Endodermal cell (in vitro differentiated cells): ENCODE measurements at regions not wholly inside any gene's neighbourhood (a gene's known extent, or its start where the extent isn't known, plus 50 kb on each side); places are given as distances from the start of the nearest gene placed in this dataset.

Experiments
- DNase-seq: peaks from one replicate; pipeline ENCODE4 v3.0.0-alpha.2; 2017
- H3K27ac ChIP-seq: 2 replicates; pipeline ENCODE4 v1.5.1; 2013; ENCODE audit warnings: mild to moderate bottlenecking, low read depth, low read length, moderate library complexity
- H3K27me3 ChIP-seq: 2 replicates; pipeline ENCODE4 v1.6.1; 2013; ENCODE audit warnings: mild to moderate bottlenecking, low read length, moderate library complexity; ENCODE audit not compliant: insufficient read depth, control insufficient read depth, poor library complexity, severe bottlenecking
- H3K36me3 ChIP-seq: 2 replicates; pipeline ENCODE4 v1.7.0; 2013; ENCODE audit warnings: mild to moderate bottlenecking, low read length, moderate library complexity; ENCODE audit not compliant: control insufficient read depth, insufficient read depth
- H3K4me1 ChIP-seq: one replicate; pipeline ENCODE4 v1.7.0; 2013; ENCODE audit warnings: low read length; ENCODE audit not compliant: control insufficient read depth, insufficient read depth
- H3K4me3 ChIP-seq: 2 replicates; pipeline ENCODE4 v1.5.1; 2013; ENCODE audit warnings: mild to moderate bottlenecking, low read length, moderate library complexity
- H3K9ac ChIP-seq: 2 replicates; pipeline ENCODE4 v1.6.1; 2013; ENCODE audit warnings: mild to moderate bottlenecking, low read length, moderate library complexity; ENCODE audit not compliant: poor library complexity, severe bottlenecking; ENCODE audit errors: extremely low read depth
- H3K9me3 ChIP-seq: 2 replicates; pipeline ENCODE4 v1.6.1; 2013; ENCODE audit warnings: mild to moderate bottlenecking, low read length, moderate library complexity; ENCODE audit not compliant: control insufficient read depth
- H3K27ac Mint-ChIP-seq: 2 replicates; pipeline ENCODE4 v1.8.0; 2020; ENCODE audit warnings: mixed read lengths
- H3K27me3 Mint-ChIP-seq: 2 replicates; pipeline ENCODE4 v1.8.0; 2021; ENCODE audit warnings: mild to moderate bottlenecking, mixed read lengths; ENCODE audit not compliant: insufficient read depth
- H3K36me3 Mint-ChIP-seq: 2 replicates; pipeline ENCODE4 v1.8.0; 2020; ENCODE audit warnings: low read depth, mixed read lengths
- H3K4me1 Mint-ChIP-seq: 2 replicates; pipeline ENCODE4 v1.8.0; 2020; ENCODE audit warnings: mixed read lengths
- H3K4me3 Mint-ChIP-seq: 2 replicates; pipeline ENCODE4 v1.8.0; 2020; ENCODE audit warnings: mild to moderate bottlenecking, moderate library complexity, mixed read lengths
- H3K9me3 Mint-ChIP-seq: 2 replicates; pipeline ENCODE4 v1.8.0; 2020; ENCODE audit warnings: mild to moderate bottlenecking, mixed read lengths
- CTCF ChIP-seq: fragments of 200-600 bp; sonication (generic); conservative IDR thresholded peaks from 2 replicates; pipeline ENCODE4 v1.5.0; 2021; ENCODE audit warnings: antibody characterized with exemption, mild to moderate bottlenecking
- WGBS, 2 experiments: methylation state at CpG; one replicate each; pipeline versions ENCODE4 v1.1.5 to v1.1.7; 2013; ENCODE audit warnings: missing lambda C conversion rate in 2 of 2, mixed read lengths in 1 of 2; ENCODE audit not compliant: insufficient coverage in 1 of 2, insufficient read length in 1 of 2; 5-methylcytosine and 5-hydroxymethylcytosine counted together

GRCh38 chr19:13621413-13621812 is 115.1 kb upstream of the CACNA1A start:
- Histone ChIP-seq H3K4me1 (peaks cover 7% of the 10 kb centered on the region), H3K9ac (no peak overlapping the region), H3K27ac (no peak overlapping the region), H3K27me3 (peaks cover 13% of the 10 kb centered on the region), H3K9me3 (no peaks in the 10 kb centered on the region), H3K4me3 (no peak overlapping the region), H3K36me3 (no peaks in the 10 kb centered on the region)
- no peaks in the 10 kb centered on the region for H3K36me3 Mint-ChIP-seq
- H3K4me3 Mint-ChIP-seq = no peak overlapping the region
- H3K9me3 Mint-ChIP-seq = no peaks in the 10 kb centered on the region
- 71 to 81% methylated on average over 6 of the region's 6 CpGs for WGBS, 2 experiments
- peak; percentile 90 for DNase-seq
- H3K27me3 Mint-ChIP-seq = peaks cover 26% of the 10 kb centered on the region
- TF ChIP-seq CTCF = no peak
- peaks cover 27% of the 10 kb centered on the region for H3K4me1 Mint-ChIP-seq
- no peak overlapping the region for H3K27ac Mint-ChIP-seq

- Mint-ChIP-seq H3K9me3 (no peaks in the 10 kb centered on the region), H3K27me3 (peaks cover 22% of the 10 kb centered on the region)
Observed at GRCh38 chr19:13619203-13619632, 112.9 kb upstream of the CACNA1A start.

GRCh38 chr19:13615890-13616289 is 109.6 kb upstream of the CACNA1A start:
- H3K4me1 Mint-ChIP-seq = peaks cover 7% of the 10 kb centered on the region

More at GRCh38 chr19:13619203-13619632, 112.9 kb upstream of the CACNA1A start:
- Histone ChIP-seq H3K36me3 (no peaks in the 10 kb centered on the region), H3K9me3 (no peaks in the 10 kb centered on the region), H3K4me1 (peaks cover 7% of the 10 kb centered on the region), H3K27ac (no peak overlapping the region), H3K9ac (no peak overlapping the region), H3K27me3 (peaks cover 9% of the 10 kb centered on the region), H3K4me3 (no peak overlapping the region)
- DNase-seq = no peak
- peaks cover 20% of the 10 kb centered on the region for H3K4me1 Mint-ChIP-seq
- no peak overlapping the region for H3K27ac Mint-ChIP-seq
- no peak overlapping the region for H3K4me3 Mint-ChIP-seq
- no peak for TF ChIP-seq CTCF
- H3K36me3 Mint-ChIP-seq = no peaks in the 10 kb centered on the region

More at GRCh38 chr19:13615890-13616289, 109.6 kb upstream of the CACNA1A start:
- 81 to 89% methylated on average over 8 to 9 of the region's 9 CpGs for WGBS, 2 experiments
- Mint-ChIP-seq H3K36me3 (no peaks in the 10 kb centered on the region), H3K27ac (no peak overlapping the region), H3K27me3 (peaks cover 15% of the 10 kb centered on the region), H3K9me3 (peaks cover 3% of the 10 kb centered on the region), H3K4me3 (no peak overlapping the region)
- no peaks in the 10 kb centered on the region for H3K9me3 ChIP-seq
- DNase-seq = no peak
- no peaks in the 10 kb centered on the region for H3K36me3 ChIP-seq
- H3K27me3 ChIP-seq = no peaks in the 10 kb centered on the region
- no peaks in the 10 kb centered on the region for H3K4me1 ChIP-seq
- no peak overlapping the region for H3K4me3 ChIP-seq
- no peak overlapping the region for H3K9ac ChIP-seq
- no peak for TF ChIP-seq CTCF
- no peak overlapping the region for H3K27ac ChIP-seq
